Activated CD4-positive, CD25-positive, alpha-beta regulatory T cell treated with anti-CD3 and anti-CD28 coated beads, Interleukin-2, amount 50 U/mL, for 24 hours (primary cell): ENCODE measurements at regions not wholly inside any gene's neighbourhood (a gene's known extent, or its start where the extent isn't known, plus 50 kb on each side); places are given as distances from the start of the nearest gene placed in this dataset.
"Not testable (repeated sequence)": the region's sequence is repeated elsewhere in the genome, so short reads cannot be mapped to it uniquely, and the experiment has no call there.

Experiments
- ATAC-seq, 2 donors: fragments of 150-1000 bp; cut with Tn5 transposase; one replicate each; pipeline ENCODE4 v1.10.0; 2021; ENCODE audit warnings: mild to moderate bottlenecking in 1 of 2, moderate library complexity in 1 of 2

DNA sequence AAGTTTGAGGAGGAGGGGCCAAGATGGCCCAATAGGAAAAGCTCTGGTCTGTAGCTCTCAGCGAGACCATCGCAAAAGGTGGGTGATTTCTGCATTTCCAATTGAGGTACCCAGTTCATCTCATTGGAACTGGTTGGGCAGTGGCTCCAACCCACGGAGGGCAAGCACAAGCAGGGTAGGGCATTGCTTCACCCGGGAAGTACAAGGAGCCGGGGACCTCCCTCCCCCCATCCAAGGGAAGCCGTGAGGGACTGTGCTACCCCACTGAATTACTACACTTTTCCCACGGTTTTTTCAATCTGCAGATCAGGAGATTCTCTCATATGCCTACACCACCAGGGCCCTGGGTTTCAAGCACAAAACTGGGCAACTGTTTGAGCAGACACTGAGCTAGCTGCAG is 58.0 kb upstream of the EFCAB3 start:
- ATAC-seq, result no peak

DNA sequence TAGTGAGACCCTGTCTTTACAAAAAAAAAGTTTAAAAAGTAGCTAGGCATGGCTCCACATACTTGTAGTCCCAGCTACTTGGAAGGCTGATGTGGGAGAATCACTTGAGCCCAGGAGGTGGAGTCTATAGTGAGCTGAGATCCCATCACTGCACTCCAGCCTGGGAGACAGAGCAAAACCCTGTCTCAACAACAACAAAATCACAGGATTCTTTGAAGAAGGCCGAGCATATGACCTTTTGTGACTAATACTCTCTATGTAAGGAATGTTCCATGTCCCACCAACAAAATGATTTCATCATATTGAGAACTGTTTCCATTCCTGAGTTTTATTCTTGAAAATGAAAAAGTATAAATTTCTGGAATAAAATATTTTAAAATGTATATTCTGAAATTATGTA is 58.9 kb upstream of the EFCAB3 start:
- ATAC-seq, result no peak

GRCh38 chr17:62319846-62320245 is 60.5 kb upstream of the EFCAB3 start:
- no peak for ATAC-seq

DNA sequence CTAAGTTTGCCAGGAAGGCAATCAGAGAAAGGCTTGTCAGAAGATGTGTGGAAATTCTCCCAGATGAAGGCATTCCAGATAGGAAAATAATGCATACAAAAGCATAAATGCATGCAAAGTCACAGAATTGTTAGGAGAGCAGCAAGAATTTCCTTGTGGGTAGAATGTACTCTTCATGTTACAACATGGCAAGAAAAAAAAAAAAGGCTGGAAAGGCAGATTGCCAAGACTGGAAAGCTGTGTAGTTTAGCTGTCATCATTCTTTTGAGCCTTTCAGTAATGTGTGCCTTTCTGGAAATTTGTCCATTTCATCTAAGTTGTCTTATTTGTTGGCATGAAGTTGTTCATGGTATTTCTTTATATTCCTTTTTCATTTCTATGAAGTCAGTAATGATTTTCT is 71.0 kb upstream of the EFCAB3 start:
- ATAC-seq, result no peak

- ATAC-seq, result no peak
These were observed 73.2 kb upstream of the EFCAB3 start for GRCh38 chr17:62307196-62307595.

- ATAC-seq, result no peak
These were observed 76.9 kb upstream of the EFCAB3 start for GRCh38 chr17:62303476-62303875.

DNA sequence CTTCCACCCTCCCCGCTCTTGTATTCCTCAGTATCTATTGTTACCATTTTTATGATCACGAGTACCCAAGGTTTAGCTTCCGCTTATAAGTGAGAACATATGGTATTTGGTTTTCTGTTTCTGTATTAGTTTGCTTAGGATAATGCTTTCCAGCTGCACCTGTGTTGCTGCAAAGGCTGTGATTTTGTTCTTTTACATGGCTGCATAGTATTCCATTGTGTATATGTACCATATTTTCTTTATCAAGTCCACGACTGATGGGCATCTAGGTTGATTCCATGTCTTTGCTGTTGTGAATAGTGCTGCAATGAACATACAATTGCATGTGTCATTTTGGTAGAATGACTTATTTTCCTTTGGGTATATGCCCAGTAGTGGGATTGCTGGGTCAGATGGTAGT is 79.7 kb upstream of the EFCAB3 start:
- ATAC-seq, result no peak

DNA sequence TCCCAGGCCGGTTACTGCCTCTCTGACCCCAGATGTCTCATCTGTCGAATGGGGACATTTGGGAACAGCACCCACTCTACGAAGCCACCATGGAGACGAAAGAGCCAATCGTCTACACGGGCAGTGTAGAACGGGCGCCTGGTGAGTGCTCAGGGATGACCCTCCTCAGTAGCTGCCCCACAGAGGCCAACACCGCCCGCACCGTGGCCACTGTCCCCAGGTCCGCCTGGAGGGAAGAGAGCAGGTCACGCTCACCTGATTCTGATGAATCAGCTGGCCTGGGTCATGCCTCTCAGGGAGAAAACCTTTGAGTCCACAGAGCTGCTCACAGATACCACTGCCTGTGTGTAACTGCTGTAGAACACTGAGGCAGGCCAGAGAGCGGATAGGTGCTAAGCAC is 105.1 kb upstream of the EFCAB3 start:
- ATAC-seq, result not testable (repeated sequence)

GRCh38 chr17:62268361-62268760 is 112.0 kb upstream of the EFCAB3 start:
- not testable (repeated sequence) for ATAC-seq

- ATAC-seq, result not testable (repeated sequence)
These were observed 115.4 kb upstream of the EFCAB3 start for GRCh38 chr17:62264974-62265373.

- ATAC-seq, result not testable (repeated sequence)
These were observed 124.6 kb upstream of the EFCAB3 start for GRCh38 chr17:62255791-62256190.

DNA sequence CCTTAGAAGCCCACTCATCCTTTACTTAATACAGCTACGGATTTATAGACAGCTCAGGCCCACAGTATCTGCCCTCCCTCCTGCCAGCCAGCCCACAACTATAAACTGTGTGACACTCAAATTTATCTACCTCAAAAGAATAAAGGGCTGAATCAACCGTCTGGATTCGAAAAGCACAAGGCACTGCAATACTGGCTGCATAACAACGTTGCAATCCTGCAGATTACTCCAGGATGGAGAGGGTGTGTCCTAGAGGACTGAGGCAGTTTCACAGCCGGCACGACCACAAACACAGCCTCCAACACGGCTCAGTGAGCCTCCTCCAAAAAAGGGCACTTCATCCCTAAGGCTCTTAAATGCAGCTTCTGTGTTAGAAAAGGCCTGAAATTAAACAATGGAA is 138.3 kb upstream of the EFCAB3 start:
- not testable (repeated sequence) for ATAC-seq

GRCh38 chr17:62239569-62239968 is 140.8 kb upstream of the EFCAB3 start:
- not testable (repeated sequence) for ATAC-seq

DNA sequence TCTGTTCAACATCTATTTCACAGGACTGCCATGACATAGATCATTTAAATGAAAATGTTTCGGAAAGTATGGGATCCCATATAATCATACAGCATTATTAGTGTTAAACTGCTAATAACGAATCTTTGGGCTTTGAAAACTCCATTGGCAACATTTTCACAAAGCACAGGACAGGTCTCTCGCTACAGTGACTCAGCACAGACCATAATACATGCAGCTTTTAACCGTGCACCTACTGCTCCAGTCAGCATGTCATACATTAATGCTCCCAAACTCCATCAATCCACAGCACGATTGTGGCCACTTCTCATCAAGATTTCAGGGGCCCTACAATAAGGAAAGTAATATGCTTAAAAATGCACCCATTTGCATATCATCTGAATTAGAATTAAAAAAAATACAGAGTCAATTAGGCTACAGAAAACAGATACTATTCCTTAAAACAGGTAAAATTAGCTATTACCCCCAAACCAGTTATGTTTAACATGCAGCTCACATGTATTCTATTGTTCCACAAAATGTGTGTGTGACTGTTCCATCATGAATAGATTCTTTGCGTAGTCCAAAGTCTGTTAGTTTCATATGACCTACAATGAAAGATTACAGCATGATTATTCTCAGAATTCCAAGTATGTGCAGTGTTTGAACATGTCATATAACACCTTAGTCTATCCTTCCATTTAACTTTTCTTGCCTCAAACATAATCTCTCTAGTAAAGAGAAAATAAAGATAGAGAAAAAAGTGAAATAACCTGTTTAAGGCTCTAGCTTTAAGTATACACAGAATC is 141.6 kb upstream of the EFCAB3 start:
- ATAC-seq, result not testable (repeated sequence)

DNA sequence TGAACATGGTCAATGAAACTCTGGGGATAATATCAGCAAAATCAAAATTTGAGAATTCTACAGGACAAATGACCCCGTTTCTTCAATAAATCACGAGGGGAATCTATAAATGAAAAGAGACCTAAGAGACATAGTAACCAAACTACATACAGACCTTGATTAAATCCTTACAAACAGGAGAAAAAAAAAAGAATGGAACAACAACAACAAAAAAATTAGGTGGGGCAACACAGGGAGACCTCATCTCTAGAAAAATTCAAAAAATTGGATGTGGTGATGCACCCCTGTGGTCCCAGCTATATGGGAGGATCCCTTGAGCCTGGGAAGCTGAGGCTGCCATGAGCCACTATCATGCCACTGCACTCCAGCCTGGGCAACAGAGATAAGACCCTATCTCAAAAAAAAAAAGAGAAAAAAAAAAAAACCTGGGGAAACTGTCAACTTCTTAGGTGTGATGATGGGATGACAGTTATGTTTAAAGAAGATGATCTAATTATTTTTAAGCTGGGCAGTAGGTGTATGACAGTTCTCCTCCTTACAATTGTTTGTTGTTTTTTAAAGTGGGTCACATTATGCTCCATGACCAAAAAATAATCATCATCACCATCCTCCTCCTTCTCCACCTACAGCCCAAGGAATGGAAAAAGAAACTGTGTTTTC is 146.4 kb upstream of the EFCAB3 start:
- ATAC-seq, result not testable (repeated sequence)

DNA sequence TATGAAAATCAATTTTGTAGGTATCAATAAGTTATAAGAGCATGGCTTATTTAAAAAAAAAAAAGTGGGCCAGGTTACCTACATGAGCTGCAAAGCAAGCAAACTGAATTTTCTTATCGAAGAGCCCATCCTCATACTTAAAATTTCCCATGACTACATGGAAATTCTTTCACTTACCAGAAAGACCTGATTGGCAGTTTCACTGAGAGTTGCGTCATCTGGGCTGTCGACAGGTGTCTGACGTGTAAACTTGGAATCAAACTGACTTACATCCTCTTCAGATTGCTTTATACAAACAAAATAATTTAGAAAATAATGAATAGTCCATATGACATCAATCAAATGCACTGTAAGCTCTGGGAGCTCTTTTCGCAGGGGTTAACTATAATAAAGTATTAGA is 149.1 kb upstream of the EFCAB3 start:
- not testable (repeated sequence) for ATAC-seq

DNA sequence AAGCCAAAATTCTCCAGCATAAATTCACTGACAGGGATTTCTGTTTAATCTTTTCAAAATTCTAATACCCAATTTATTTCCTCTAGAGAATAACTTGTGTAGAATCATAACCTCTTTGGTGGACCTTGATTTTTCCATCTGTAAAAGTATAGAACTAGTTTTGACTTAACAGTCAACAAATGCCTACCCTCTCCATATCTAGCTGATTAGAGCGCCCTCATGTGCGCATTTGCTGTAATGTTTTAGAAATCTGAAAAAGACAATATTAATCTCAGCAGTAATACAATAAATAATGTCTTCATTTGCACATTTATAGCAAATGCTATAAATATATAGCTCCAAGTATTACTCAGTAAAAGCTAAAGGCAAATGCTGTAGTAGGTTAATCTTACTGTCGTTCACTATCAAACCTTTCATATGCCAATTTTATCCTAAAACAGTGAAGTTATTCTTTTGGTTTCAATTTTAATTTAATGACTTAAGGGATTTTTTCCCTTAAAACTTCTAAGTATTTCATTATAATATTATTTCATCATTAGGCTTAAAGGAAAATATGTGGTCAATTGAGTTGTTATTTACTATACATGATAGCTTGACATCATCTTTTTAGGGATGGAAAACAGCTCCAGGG is 153.6 kb upstream of the EFCAB3 start:
- not testable (repeated sequence) for ATAC-seq

GRCh38 chr17:62223585-62223984 is 156.8 kb upstream of the EFCAB3 start:
- not testable (repeated sequence) for ATAC-seq

DNA sequence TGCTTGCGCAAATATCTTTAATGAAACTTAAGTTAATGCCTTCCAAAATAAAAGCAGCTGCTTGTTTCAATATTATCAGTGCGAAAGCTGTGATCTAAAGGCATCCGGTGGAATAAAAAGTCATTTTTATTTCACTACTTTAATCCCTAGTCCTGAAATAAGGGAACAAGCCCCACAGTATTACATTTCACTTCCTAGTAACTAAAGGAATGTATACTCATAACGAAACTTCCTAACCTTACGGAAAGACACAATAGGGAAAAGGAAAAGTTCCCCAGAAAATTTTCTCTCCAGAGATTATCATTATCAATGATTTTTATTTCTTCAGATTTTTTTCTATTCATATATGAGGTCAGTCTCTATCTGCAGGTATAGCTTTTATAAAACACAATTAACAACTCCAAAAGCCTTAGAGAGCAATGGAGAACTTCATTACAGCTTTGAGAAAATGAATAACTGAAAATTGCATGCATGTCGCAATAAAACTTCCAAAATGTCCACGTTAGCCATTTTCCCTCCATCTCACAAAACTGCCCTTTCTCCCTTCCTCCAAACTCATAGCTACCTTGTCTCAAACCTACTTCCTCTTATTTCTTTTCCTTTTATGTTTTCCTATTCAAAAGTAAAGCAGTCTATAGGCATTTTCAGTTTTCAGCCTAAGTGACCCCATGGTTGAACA is 154.3 kb upstream of the MED13 start:
- ATAC-seq, result no peak

- ATAC-seq, result no peak
These were observed 151.8 kb upstream of the MED13 start for GRCh38 chr17:62216847-62217246.

DNA sequence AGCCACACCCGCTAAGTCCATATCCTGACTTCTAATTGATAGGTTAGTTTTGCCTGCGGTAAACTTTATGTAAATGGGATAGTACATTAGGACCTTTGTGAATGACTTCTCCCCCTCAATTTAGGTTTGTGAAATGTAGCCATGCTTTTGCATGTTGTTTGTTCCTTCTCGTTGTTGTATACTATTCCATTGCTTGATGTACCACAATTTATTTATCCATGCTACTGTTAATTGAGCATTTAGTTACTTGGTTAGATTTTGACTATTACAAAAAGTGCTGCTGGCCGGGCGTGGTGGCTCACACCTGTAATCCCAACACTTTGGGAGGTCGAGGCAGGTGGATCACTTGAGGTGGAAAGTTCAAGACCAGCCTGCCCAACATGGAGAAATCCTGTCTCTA is 150.8 kb upstream of the MED13 start:
- not testable (repeated sequence) for ATAC-seq

GRCh38 chr17:62206550-62206949 is 141.5 kb upstream of the MED13 start:
- no peak for ATAC-seq

- not testable (repeated sequence) for ATAC-seq
These were observed 132.1 kb upstream of the MED13 start for GRCh38 chr17:62197156-62197555.
